Hematopoietic multipotent progenitor cell treated with erythropoietin and hydrocortisone succinate and interleukin-3 and kit ligand, for 17 days (in vitro differentiated cells): ENCODE measurements at regions not wholly inside any gene's neighbourhood (a gene's known extent, or its start where the extent isn't known, plus 50 kb on each side); places are given as distances from the start of the nearest gene placed in this dataset.
"Not testable (repeated sequence)": the region's sequence is repeated elsewhere in the genome, so short reads cannot be mapped to it uniquely, and the experiment has no call there.

Experiments used
- DNase-seq: peaks from one replicate; pipeline ENCODE4 v3.0.0-alpha.2; 2015; ENCODE audit warnings: low spot score

GRCh38 chr22:15772337-15772736 lies 82.5 kb downstream of the POTEH start:
- DNase-seq = not testable (repeated sequence)

- not testable (repeated sequence) for DNase-seq
These were observed 85.3 kb downstream of the POTEH start for GRCh38 chr22:15775118-15775517.

- not testable (repeated sequence) for DNase-seq
These were observed 86.1 kb downstream of the POTEH start for GRCh38 chr22:15775670-15776669.

GRCh38 chr22:15776727-15777126 lies 86.9 kb downstream of the POTEH start:
- not testable (repeated sequence) for DNase-seq

- DNase-seq = not testable (repeated sequence)
These were observed 87.3 kb downstream of the POTEH start for GRCh38 chr22:15777150-15777549.

- not testable (repeated sequence) for DNase-seq
These were observed 87.7 kb downstream of the POTEH start for GRCh38 chr22:15777557-15777956.

- DNase-seq = not testable (repeated sequence)
These were observed 88.5 kb downstream of the POTEH start for GRCh38 chr22:15778366-15778765.

- DNase-seq = not testable (repeated sequence)
These were observed 91.8 kb downstream of the POTEH start for GRCh38 chr22:15781652-15782051.

GRCh38 chr22:15782933-15783332 lies 93.1 kb downstream of the POTEH start:
- DNase-seq = not testable (repeated sequence)

- DNase-seq = not testable (repeated sequence)
These were observed 94.7 kb downstream of the POTEH start for GRCh38 chr22:15784383-15785085.

GRCh38 chr22:15786942-15787733 lies 97.3 kb downstream of the POTEH start:
- DNase-seq = not testable (repeated sequence)

GRCh38 chr22:15791557-15791956 lies 101.7 kb downstream of the POTEH start:
- not testable (repeated sequence) for DNase-seq

GRCh38 chr22:15799935-15800334 lies 110.1 kb downstream of the POTEH start:
- DNase-seq = not testable (repeated sequence)

- not testable (repeated sequence) for DNase-seq
These were observed 121.3 kb downstream of the POTEH start for GRCh38 chr22:15811141-15811540.

- not testable (repeated sequence) for DNase-seq
These were observed 126.0 kb downstream of the POTEH start for GRCh38 chr22:15815783-15816182.

GRCh38 chr22:15816470-15816869 lies 126.6 kb downstream of the POTEH start:
- peak; percentile 0 for DNase-seq

- not testable (repeated sequence) for DNase-seq
These were observed 127.4 kb downstream of the POTEH start for GRCh38 chr22:15817264-15817663.

- not testable (repeated sequence) for DNase-seq
These were observed 130.1 kb downstream of the POTEH start for GRCh38 chr22:15819886-15820285.

- DNase-seq = not testable (repeated sequence)
These were observed 131.3 kb downstream of the POTEH start for GRCh38 chr22:15821088-15821487.

GRCh38 chr22:15822001-15822400 lies 132.2 kb downstream of the POTEH start:
- DNase-seq = not testable (repeated sequence)

GRCh38 chr22:15823178-15823577 lies 133.4 kb downstream of the POTEH start:
- DNase-seq = not testable (repeated sequence)

GRCh38 chr22:15832235-15832634 lies 142.4 kb downstream of the POTEH start:
- not testable (repeated sequence) for DNase-seq
